ENCODE measurements at regions not wholly inside any gene's neighbourhood (a gene's known extent, or its start where the extent isn't known, plus 50 kb on each side); places are given as distances from the start of the nearest gene placed in this dataset.

DNA sequence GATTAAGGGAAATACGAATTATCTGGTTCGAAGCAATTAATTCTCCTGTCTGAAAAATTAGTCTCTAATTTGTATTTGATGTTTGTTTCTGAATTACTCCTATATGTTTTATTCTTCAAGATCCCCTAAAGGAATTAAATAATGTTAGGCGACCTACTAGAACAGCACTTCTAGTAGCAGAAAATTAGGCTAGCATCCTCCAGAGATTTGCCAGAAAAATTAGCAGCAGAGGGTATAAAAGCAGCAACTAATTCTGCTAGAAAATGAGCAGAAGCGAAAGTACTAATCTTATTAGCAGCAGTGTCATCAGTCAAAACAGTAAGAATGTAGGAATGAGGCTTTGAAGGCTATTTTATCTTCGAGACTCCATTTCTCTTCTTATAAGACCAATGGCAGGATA lies 114.3 kb upstream of the PJA2 start:
- Histone ChIP-seq H3K4me1 (ENCODE audit: control insufficient read depth in 4 of 4, insufficient read depth in 4 of 4, low read length in 3 of 4) (no peaks in the 10 kb centered on the region), H3K9me3 (ENCODE audit: control insufficient read depth in 4 of 4, low read length in 3 of 4) (peaks cover 0 to 7% (median 6%) of the 10 kb centered on the region in 4 donors), H3K27me3 (ENCODE audit: control insufficient read depth in 4 of 4, insufficient read depth in 4 of 4, low read length in 3 of 4) (no peaks in the 10 kb centered on the region), H3K36me3 (ENCODE audit: control insufficient read depth in 4 of 4, insufficient read depth in 3 of 4, low read depth in 1 of 4, low read length in 3 of 4) (no peaks in the 10 kb centered on the region), H3K9ac (ENCODE audit: low read depth in 1 of 2, low read length in 2 of 2) (no peak overlapping the region), H3K4me3 (ENCODE audit: low read depth in 1 of 3, low read length in 3 of 3) (no peak overlapping the region), H3K27ac (ENCODE audit: low read depth in 1 of 2, low read length in 2 of 2) (no peak overlapping the region)
- TF ChIP-seq, protein P1, sequence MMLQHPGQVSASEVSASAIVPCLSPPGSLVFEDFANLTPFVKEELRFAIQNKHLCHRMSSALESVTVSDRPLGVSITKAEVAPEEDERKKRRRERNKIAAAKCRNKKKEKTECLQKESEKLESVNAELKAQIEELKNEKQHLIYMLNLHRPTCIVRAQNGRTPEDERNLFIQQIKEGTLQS (IDR thresholded peaks at IDR 0.05), result no peak
- TF ChIP-seq, protein P2, sequence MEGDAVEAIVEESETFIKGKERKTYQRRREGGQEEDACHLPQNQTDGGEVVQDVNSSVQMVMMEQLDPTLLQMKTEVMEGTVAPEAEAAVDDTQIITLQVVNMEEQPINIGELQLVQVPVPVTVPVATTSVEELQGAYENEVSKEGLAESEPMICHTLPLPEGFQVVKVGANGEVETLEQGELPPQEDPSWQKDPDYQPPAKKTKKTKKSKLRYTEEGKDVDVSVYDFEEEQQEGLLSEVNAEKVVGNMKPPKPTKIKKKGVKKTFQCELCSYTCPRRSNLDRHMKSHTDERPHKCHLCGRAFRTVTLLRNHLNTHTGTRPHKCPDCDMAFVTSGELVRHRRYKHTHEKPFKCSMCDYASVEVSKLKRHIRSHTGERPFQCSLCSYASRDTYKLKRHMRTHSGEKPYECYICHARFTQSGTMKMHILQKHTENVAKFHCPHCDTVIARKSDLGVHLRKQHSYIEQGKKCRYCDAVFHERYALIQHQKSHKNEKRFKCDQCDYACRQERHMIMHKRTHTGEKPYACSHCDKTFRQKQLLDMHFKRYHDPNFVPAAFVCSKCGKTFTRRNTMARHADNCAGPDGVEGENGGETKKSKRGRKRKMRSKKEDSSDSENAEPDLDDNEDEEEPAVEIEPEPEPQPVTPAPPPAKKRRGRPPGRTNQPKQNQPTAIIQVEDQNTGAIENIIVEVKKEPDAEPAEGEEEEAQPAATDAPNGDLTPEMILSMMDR (IDR thresholded peaks at IDR 0.05; ENCODE audit: low read depth, low read length, missing input control), result no peak
- TF ChIP-seq, protein P3, sequence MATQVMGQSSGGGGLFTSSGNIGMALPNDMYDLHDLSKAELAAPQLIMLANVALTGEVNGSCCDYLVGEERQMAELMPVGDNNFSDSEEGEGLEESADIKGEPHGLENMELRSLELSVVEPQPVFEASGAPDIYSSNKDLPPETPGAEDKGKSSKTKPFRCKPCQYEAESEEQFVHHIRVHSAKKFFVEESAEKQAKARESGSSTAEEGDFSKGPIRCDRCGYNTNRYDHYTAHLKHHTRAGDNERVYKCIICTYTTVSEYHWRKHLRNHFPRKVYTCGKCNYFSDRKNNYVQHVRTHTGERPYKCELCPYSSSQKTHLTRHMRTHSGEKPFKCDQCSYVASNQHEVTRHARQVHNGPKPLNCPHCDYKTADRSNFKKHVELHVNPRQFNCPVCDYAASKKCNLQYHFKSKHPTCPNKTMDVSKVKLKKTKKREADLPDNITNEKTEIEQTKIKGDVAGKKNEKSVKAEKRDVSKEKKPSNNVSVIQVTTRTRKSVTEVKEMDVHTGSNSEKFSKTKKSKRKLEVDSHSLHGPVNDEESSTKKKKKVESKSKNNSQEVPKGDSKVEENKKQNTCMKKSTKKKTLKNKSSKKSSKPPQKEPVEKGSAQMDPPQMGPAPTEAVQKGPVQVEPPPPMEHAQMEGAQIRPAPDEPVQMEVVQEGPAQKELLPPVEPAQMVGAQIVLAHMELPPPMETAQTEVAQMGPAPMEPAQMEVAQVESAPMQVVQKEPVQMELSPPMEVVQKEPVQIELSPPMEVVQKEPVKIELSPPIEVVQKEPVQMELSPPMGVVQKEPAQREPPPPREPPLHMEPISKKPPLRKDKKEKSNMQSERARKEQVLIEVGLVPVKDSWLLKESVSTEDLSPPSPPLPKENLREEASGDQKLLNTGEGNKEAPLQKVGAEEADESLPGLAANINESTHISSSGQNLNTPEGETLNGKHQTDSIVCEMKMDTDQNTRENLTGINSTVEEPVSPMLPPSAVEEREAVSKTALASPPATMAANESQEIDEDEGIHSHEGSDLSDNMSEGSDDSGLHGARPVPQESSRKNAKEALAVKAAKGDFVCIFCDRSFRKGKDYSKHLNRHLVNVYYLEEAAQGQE (IDR thresholded peaks at IDR 0.05), result no peak
- TF ChIP-seq NR2F2 (IDR thresholded peaks at IDR 0.05) (no peak), RAD21 (IDR thresholded peaks at IDR 0.05) (no peak), HNF4A (conservative IDR thresholded peaks at IDR 0.05) (no peak), JUND (IDR thresholded peaks at IDR 0.05) (no peak), GABPA (IDR thresholded peaks at IDR 0.05 in 1 of 2, conservative IDR thresholded peaks at IDR 0.05 in 1 of 2) (no peak), EGR1 (IDR thresholded peaks at IDR 0.05; ENCODE audit: low read depth in 2 of 2) (no peak), FOXA1 (IDR thresholded peaks at IDR 0.05) (no peak), SP1 (IDR thresholded peaks at IDR 0.05) (no peak), YY1 (IDR thresholded peaks at IDR 0.05) (no peak), TAF1 (conservative IDR thresholded peaks at IDR 0.05) (no peak), HNF4G (IDR thresholded peaks at IDR 0.05) (no peak), RXRA (IDR thresholded peaks at IDR 0.05) (no peak), FOXA2 (IDR thresholded peaks at IDR 0.05) (no peak)
- TF ChIP-seq, protein P4, sequence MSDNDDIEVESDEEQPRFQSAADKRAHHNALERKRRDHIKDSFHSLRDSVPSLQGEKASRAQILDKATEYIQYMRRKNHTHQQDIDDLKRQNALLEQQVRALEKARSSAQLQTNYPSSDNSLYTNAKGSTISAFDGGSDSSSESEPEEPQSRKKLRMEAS (IDR thresholded peaks at IDR 0.05), result no peak
- DNase-seq (ENCODE audit: low spot score), result no peak
- 94% methylated on average over 5 of the region's 5 CpGs for WGBS

DNA sequence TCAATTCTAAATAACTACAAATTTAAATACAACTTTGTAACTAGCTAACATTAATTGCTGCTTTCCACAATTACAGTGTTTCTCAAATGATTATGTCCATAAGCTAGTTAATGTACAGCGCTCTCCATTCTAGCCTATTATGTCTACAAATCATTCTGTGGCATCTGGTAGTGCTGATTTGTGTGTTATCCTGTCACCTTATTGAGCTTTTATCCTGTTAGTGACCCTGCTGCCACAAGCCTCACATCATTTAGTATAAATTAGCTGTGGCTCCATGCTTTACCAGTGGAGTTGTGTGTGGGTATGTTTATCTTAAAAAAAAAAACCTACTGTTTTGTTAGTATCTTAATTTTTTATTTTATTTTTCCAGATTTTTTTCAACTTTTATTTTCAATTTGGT lies 112.6 kb upstream of the PJA2 start:
- Histone ChIP-seq H3K4me1 (ENCODE audit: control insufficient read depth in 4 of 4, insufficient read depth in 4 of 4, low read length in 3 of 4) (no peaks in the 10 kb centered on the region), H3K27me3 (ENCODE audit: control insufficient read depth in 4 of 4, insufficient read depth in 4 of 4, low read length in 3 of 4) (no peaks in the 10 kb centered on the region), H3K9me3 (ENCODE audit: control insufficient read depth in 4 of 4, low read length in 3 of 4) (peaks cover 0 to 7% (median 6%) of the 10 kb centered on the region in 4 donors), H3K27ac (ENCODE audit: low read depth in 1 of 2, low read length in 2 of 2) (no peak overlapping the region), H3K9ac (ENCODE audit: low read depth in 1 of 2, low read length in 2 of 2) (no peak overlapping the region), H3K36me3 (ENCODE audit: control insufficient read depth in 4 of 4, insufficient read depth in 3 of 4, low read depth in 1 of 4, low read length in 3 of 4) (no peaks in the 10 kb centered on the region), H3K4me3 (ENCODE audit: low read depth in 1 of 3, low read length in 3 of 3) (no peak overlapping the region)
- no peak for DNase-seq (ENCODE audit: low spot score)
- WGBS, result 98% methylated on average over 1 of the region's 1 CpG
- TF ChIP-seq TAF1 (conservative IDR thresholded peaks at IDR 0.05), result no peak
- no peak for TF ChIP-seq FOXA1 (IDR thresholded peaks at IDR 0.05)
- TF ChIP-seq RXRA (IDR thresholded peaks at IDR 0.05), result no peak
- TF ChIP-seq, protein P1 (IDR thresholded peaks at IDR 0.05), result no peak
- no peak for TF ChIP-seq HNF4A (conservative IDR thresholded peaks at IDR 0.05)
- no peak for TF ChIP-seq GABPA (IDR thresholded peaks at IDR 0.05 in 1 of 2, conservative IDR thresholded peaks at IDR 0.05 in 1 of 2)
- TF ChIP-seq, protein P3 (IDR thresholded peaks at IDR 0.05), result no peak
- no peak for TF ChIP-seq EGR1 (IDR thresholded peaks at IDR 0.05; ENCODE audit: low read depth in 2 of 2)
- TF ChIP-seq, protein P2 (IDR thresholded peaks at IDR 0.05; ENCODE audit: low read depth, low read length, missing input control), result no peak
- TF ChIP-seq HNF4G (IDR thresholded peaks at IDR 0.05), result no peak
- TF ChIP-seq, protein P4 (IDR thresholded peaks at IDR 0.05), result no peak
- TF ChIP-seq JUND (IDR thresholded peaks at IDR 0.05), result no peak
- TF ChIP-seq SP1 (IDR thresholded peaks at IDR 0.05), result no peak
